Pancreas (tissue), 10 donors: ENCODE measurements at regions not wholly inside any gene's neighbourhood (a gene's known extent, or its start where the extent isn't known, plus 50 kb on each side); places are given as distances from the start of the nearest gene placed in this dataset.

Experiments
- ATAC-seq, 4 donors: fragments of 200-7000 bp; cut with Tn5 transposase; one replicate each; pipeline versions ENCODE4 v1.8.0 to v1.9.1; 2020; ENCODE audit warnings: mild to moderate bottlenecking in 4 of 4, moderate library complexity in 4 of 4
- DNase-seq, 6 donors: peaks; one replicate each; pipeline ENCODE4 v3.0.0-alpha.2; 2020
- FAIRE-seq: peaks from 2 replicates; lab custom pipeline; 2012; peaks lifted over from hg19 to GRCh38; lab: Jason Lieb, UNC
- H3K27ac ChIP-seq, 4 donors: fragments of 200-600 bp; sonication (generic); 1 replicate in 3 of 4; 2 replicates in 1 of 4; pipeline versions ENCODE4 v1.5.0 to v1.8.0; 2020
- H3K27me3 ChIP-seq, 4 donors: fragments of 200-600 bp; one replicate each; pipeline ENCODE4 v1.8.0; 2021
- H3K36me3 ChIP-seq, 3 donors: fragments of 200-600 bp; sonication (generic) in 1 of 3; one replicate each; pipeline versions ENCODE4 v1.5.0 to v1.8.0; 2020 to 2021
- H3K4me1 ChIP-seq, 3 donors: fragments of 200-600 bp; one replicate each; pipeline ENCODE4 v1.8.0; 2021
- H3K4me3 ChIP-seq, 4 donors: fragments of 200-600 bp; sonication (generic) in 2 of 4; one replicate each; pipeline versions ENCODE4 v1.5.0 to v1.8.0; 2020 to 2021
- H3K9me3 ChIP-seq, 4 donors: fragments of 200-600 bp; one replicate each; pipeline ENCODE4 v1.8.0; 2021
- WGBS, 2 donors: extraction: QIAGEN DNeasy Blood & Tissue Kit; methylation state at CpG; one replicate each; pipeline ENCODE4 v1.1.7; 2013; 5-methylcytosine and 5-hydroxymethylcytosine counted together
- intact Hi-C, 3 donors: fragments of 100-400 bp; cut with DNase I; formaldehyde crosslinking; loops; one replicate each; pipeline versions ENCODE4 v1.11.1 to v1.14.2; 2022
- TF ChIP-seq, protein P1 (sequence below), 4 donors: fragments of 200-600 bp; sonication (generic) in 3 of 4; IDR thresholded peaks; one replicate each; pipeline versions ENCODE4 v1.5.0 to v1.8.0; 2021; ENCODE audit warnings: antibody characterized with exemption in 4 of 4
- donor health status: healthy with polysubstance abuse.
- donor health status: DM: no; HTN: no; CAD: no; lungs with moderate emphysema.
- donor health status: DM: no; HTN: no; CAD: no.
- donor health status: control.
- donor health status: control.
- donor health status: Bipolar disorder and iron deficiency.
- donor health status: DM: yes; HTN: yes; CAD: no.
- donor health status: DM: no; HTN: no; CAD: no.
- donor health status: DM: no; HTN: no; CAD: no.
- donor health status: DM: yes; HTN: yes; CAD: no.

DNA sequence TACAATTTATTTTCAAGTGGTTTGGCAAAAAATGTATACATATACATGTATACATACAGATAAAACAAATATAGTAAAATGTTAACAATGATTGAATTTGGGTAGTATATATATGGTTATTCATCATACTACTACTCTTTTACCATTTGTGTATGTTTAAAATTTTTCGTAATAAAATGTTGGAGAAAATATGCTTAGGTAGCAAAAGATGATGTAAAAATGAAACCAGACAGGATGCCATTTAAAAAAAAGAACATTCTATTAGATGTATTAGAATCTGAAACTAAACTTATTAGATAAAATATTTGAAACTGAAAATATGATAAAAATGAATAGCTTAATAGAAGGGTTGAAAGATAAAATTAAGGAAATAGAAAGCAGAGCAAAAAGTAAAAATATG, 144.9 kb upstream of the FER start:
- Histone ChIP-seq H3K9me3 (no peaks in the 10 kb centered on the region), H3K27me3 (no peaks in the 10 kb centered on the region), H3K36me3 (no peaks in the 10 kb centered on the region), H3K4me1 (no peaks in the 10 kb centered on the region), H3K27ac (no peak overlapping the region), H3K4me3 (no peak overlapping the region)
- ATAC-seq = no peak
- peak; percentile 51 for FAIRE-seq
- 41 to 78% methylated on average over 1 of the region's 1 CpG for WGBS, 2 donors
- TF ChIP-seq, protein P1, sequence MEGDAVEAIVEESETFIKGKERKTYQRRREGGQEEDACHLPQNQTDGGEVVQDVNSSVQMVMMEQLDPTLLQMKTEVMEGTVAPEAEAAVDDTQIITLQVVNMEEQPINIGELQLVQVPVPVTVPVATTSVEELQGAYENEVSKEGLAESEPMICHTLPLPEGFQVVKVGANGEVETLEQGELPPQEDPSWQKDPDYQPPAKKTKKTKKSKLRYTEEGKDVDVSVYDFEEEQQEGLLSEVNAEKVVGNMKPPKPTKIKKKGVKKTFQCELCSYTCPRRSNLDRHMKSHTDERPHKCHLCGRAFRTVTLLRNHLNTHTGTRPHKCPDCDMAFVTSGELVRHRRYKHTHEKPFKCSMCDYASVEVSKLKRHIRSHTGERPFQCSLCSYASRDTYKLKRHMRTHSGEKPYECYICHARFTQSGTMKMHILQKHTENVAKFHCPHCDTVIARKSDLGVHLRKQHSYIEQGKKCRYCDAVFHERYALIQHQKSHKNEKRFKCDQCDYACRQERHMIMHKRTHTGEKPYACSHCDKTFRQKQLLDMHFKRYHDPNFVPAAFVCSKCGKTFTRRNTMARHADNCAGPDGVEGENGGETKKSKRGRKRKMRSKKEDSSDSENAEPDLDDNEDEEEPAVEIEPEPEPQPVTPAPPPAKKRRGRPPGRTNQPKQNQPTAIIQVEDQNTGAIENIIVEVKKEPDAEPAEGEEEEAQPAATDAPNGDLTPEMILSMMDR (IDR thresholded peaks at IDR 0.05) = no peak
- no peak for DNase-seq
- intact Hi-C loops = no loop called here

DNA sequence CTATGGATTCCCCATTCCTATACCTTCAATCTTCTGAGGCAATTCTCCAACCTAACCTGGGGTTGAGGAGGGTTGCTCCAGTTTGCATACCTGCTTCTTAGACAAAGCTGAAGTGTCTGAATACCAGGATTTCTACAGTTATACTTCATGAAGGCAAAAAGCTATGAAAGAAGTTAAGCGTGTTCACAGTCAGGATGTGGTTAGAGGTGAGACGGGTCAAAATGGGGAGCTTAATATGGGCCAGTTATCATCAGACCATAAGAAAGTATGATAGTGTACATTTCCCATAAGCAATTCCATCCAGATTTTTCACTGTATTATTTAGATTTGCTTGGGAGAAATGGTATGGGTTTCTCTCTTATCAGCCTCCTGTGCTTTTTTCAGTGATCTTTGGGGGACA, 156.9 kb upstream of the FER start:
- ATAC-seq = no peak
- H3K9me3 ChIP-seq = no peaks in the 10 kb centered on the region
- DNase-seq = no peak
- no peaks in the 10 kb centered on the region for H3K4me1 ChIP-seq
- no peak for FAIRE-seq
- TF ChIP-seq, protein P1 (IDR thresholded peaks at IDR 0.05) = no peak
- H3K27ac ChIP-seq = no peak overlapping the region
- WGBS, 2 donors = 88 to 89% methylated on average over 2 of the region's 2 CpGs
- H3K27me3 ChIP-seq = no peaks in the 10 kb centered on the region
- no peak overlapping the region for H3K4me3 ChIP-seq
- H3K36me3 ChIP-seq = no peaks in the 10 kb centered on the region
- intact Hi-C loops = no loop called here

DNA sequence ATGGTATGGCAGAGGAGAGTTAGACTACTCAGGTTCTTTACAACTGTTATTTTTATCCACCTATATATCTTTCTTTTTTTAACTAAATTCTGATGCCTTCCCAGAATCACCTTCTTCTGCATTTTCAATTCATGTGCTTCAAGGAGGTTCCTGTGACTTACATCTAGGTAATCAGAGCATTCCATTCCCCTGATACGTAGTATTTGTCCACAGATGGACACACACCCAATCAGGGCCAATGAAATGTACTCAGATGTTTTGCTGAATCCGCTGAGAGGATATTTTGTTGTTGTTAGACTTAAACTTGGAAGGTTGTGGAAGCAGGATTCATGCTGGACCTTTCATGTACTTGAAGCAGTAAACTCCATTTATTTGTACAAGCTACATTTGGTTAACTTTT, 159.4 kb upstream of the FER start:
- no peak overlapping the region for H3K4me3 ChIP-seq
- no peaks in the 10 kb centered on the region for H3K27me3 ChIP-seq
- H3K36me3 ChIP-seq = no peaks in the 10 kb centered on the region
- TF ChIP-seq, protein P1 (IDR thresholded peaks at IDR 0.05) = no peak
- H3K27ac ChIP-seq = no peak overlapping the region
- FAIRE-seq = no peak
- H3K9me3 ChIP-seq = no peaks in the 10 kb centered on the region
- H3K4me1 ChIP-seq = no peaks in the 10 kb centered on the region
- no peak for ATAC-seq
- 84 to 90% methylated on average over 2 of the region's 2 CpGs for WGBS, 2 donors
- intact Hi-C loops = no loop called here
- no peak for DNase-seq

DNA sequence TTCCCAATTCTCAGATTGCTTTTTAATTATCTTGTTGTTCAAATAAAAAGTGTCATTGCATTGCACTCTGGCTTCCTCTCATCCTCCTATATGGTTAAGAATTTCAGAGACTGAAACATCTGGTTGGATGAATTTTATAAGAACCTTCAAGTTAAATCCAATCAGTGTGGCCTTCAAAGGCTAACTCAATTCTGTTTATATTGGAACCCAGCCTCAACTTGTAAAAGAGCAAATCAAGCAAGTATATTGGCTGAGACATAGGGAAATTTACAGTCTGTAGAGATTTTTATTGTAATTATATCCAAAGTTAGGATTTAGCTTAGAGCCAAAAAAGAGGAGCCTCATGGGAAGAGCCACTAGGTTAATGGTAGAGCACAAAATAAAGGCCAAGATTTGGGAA, 159.9 kb upstream of the FER start:
- ATAC-seq = peak in 1 of 4 donors; percentile 36
- no peaks in the 10 kb centered on the region for H3K4me1 ChIP-seq
- FAIRE-seq = no peak
- H3K27me3 ChIP-seq = no peaks in the 10 kb centered on the region
- intact Hi-C loops = no loop called here
- no peak overlapping the region for H3K4me3 ChIP-seq
- DNase-seq = no peak
- no peaks in the 10 kb centered on the region for H3K36me3 ChIP-seq
- H3K9me3 ChIP-seq = no peaks in the 10 kb centered on the region
- TF ChIP-seq, protein P1 (IDR thresholded peaks at IDR 0.05) = no peak
- H3K27ac ChIP-seq = no peak overlapping the region

DNA sequence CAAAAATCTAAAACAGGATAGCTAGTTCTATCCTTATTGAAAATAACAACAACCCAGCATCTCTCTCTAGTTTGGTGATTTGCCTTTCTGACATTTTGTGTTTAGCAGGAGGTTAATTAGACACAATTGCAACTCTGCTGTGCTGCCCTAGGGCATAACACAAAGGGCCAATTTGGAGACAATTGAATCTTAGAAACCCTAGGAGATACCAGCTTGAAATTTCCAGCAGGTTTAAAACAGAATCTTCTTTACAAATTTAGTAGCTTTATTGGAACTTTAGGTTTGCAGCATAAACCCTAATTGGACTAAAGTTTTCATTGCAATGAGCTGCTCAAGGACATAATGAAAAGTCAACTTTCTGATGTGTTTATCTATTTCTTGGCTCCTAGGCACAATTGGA, 166.7 kb upstream of the FER start:
- Histone ChIP-seq H3K9me3 (no peaks in the 10 kb centered on the region), H3K4me3 (no peak overlapping the region), H3K4me1 (no peaks in the 10 kb centered on the region), H3K36me3 (no peaks in the 10 kb centered on the region), H3K27ac (no peak overlapping the region), H3K27me3 (no peaks in the 10 kb centered on the region)
- ATAC-seq (no peak), FAIRE-seq (no peak), DNase-seq (no peak)
- intact Hi-C loops = no loop called here
- TF ChIP-seq, protein P1 (IDR thresholded peaks at IDR 0.05) = no peak
